IMR-90 (cell line): ENCODE measurements at regions not wholly inside any gene's neighbourhood (a gene's known extent, or its start where the extent isn't known, plus 50 kb on each side); places are given as distances from the start of the nearest gene placed in this dataset.
"Not testable (repeated sequence)": the region's sequence is repeated elsewhere in the genome, so short reads cannot be mapped to it uniquely, and the experiment has no call there.

Source experiments
- ATAC-seq: fragments of 200-7000 bp; cut with Tn5 transposase; 2 replicates; pipeline ENCODE4 v1.9.1; 2020; ENCODE audit warnings: low read depth, mild to moderate bottlenecking, moderate library complexity
- BruUV-seq: library from RNA; stranded (reverse); fragments of 400-500 nt; replicated peaks from 2 replicates; lab custom pipeline; 2021; lab: Mats Ljungman, UMichigan
- CTCF ChIA-PET: fragments of 300-600 bp; formaldehyde crosslinking; extraction: SDS; loops from one replicate; lab custom pipeline; 2021; ENCODE audit warnings: antibody characterized with exemption; lab: Yijun Ruan, JAX
- POLR2A ChIA-PET: fragments of 300-600 bp; sonication (Branson Sonifier 250); formaldehyde crosslinking; loops from one replicate; lab custom pipeline; 2022; ENCODE audit warnings: antibody characterized with exemption; ENCODE audit not compliant: unreplicated experiment; lab: Charles Lee
- DNase-seq: peaks from one replicate; pipeline ENCODE4 v3.0.0; 2013
- H2AFZ ChIP-seq: replicated peaks from 2 replicates; pipeline ENCODE3; 2013; ENCODE audit warnings: low read length, mild to moderate bottlenecking; ENCODE audit not compliant: poor library complexity
- H2AK5ac ChIP-seq: 2 replicates; pipeline ENCODE4 v1.6.1; 2013; ENCODE audit warnings: low read depth, low read length, inconsistent platforms
- H2AK9ac ChIP-seq: replicated peaks from 2 replicates; pipeline ENCODE3; 2013; ENCODE audit warnings: mild to moderate bottlenecking, low read depth, low read length, moderate library complexity; ENCODE audit not compliant: poor library complexity
- H2BK120ac ChIP-seq: 2 replicates; pipeline ENCODE4 v1.6.1; 2013; ENCODE audit warnings: low read depth, low read length, inconsistent platforms
- H2BK15ac ChIP-seq: 3 replicates; pipeline ENCODE4 v1.6.1; 2013; ENCODE audit warnings: low read depth, low read length, inconsistent platforms
- H2BK20ac ChIP-seq: 2 replicates; pipeline ENCODE4 v1.6.1; 2013; ENCODE audit warnings: low read depth, mild to moderate bottlenecking, inconsistent platforms, low read length, moderate library complexity
- H2BK5ac ChIP-seq: 2 replicates; pipeline ENCODE4 v1.6.1; 2013; ENCODE audit warnings: mild to moderate bottlenecking, low read depth, low read length, inconsistent platforms; ENCODE audit not compliant: poor library complexity, severe bottlenecking
- H3K14ac ChIP-seq: replicated peaks from 2 replicates; pipeline ENCODE4 v1.6.1; 2013; ENCODE audit warnings: low read depth, low read length, inconsistent platforms
- H3K18ac ChIP-seq: 2 replicates; pipeline ENCODE4 v1.6.1; 2013; ENCODE audit warnings: low read depth, low read length, control low read depth
- H3K23ac ChIP-seq: 2 replicates; pipeline ENCODE4 v1.6.1; 2013; ENCODE audit warnings: low read depth, low read length, inconsistent platforms
- H3K27ac ChIP-seq: 2 replicates; pipeline ENCODE4 v1.5.1; 2013; ENCODE audit warnings: mild to moderate bottlenecking, control low read depth, low read length; ENCODE audit not compliant: insufficient read depth
- H3K27me3 ChIP-seq: 2 replicates; pipeline ENCODE4 v1.6.1; 2013; ENCODE audit warnings: low read length; ENCODE audit not compliant: control insufficient read depth, insufficient read depth
- H3K36me3 ChIP-seq: 2 replicates; pipeline ENCODE4 v1.6.1; 2013; ENCODE audit warnings: low read length, mixed read lengths; ENCODE audit not compliant: control insufficient read depth, insufficient read depth
- H3K4ac ChIP-seq: 2 replicates; pipeline ENCODE4 v1.6.1; 2013; ENCODE audit warnings: low read depth, low read length, inconsistent platforms
- H3K4me1 ChIP-seq: 2 replicates; pipeline ENCODE4 v1.6.1; 2013; ENCODE audit warnings: low read length, mixed read lengths; ENCODE audit not compliant: control insufficient read depth, insufficient read depth
- H3K4me2 ChIP-seq: 2 replicates; pipeline ENCODE4 v1.6.1; 2013; ENCODE audit warnings: low read depth, mild to moderate bottlenecking, control low read depth, low read length, moderate library complexity
- H3K4me3 ChIP-seq: 2 replicates; pipeline ENCODE4 v1.5.1; 2013; ENCODE audit warnings: low read depth, mild to moderate bottlenecking, control low read depth, low read length, moderate library complexity; ENCODE audit not compliant: insufficient read depth
- H3K56ac ChIP-seq: 2 replicates; pipeline ENCODE4 v1.6.1; 2013; ENCODE audit warnings: low read length, inconsistent platforms; ENCODE audit not compliant: insufficient read depth; ENCODE audit errors: extremely low read depth
- H3K79me1 ChIP-seq, 2 experiments: 2 replicates each; pipeline ENCODE4 v1.6.1; 2013; ENCODE audit warnings: low read length in 2 of 2, inconsistent platforms in 1 of 2, low read depth in 1 of 2
- H3K9ac ChIP-seq: 2 replicates; pipeline ENCODE4 v1.6.1; 2013; ENCODE audit warnings: low read depth, low read length, control low read depth
- H3K9me1 ChIP-seq: 2 replicates; pipeline ENCODE4 v1.6.1; 2013; ENCODE audit warnings: low read length, inconsistent platforms; ENCODE audit not compliant: insufficient read depth
- H3K9me3 ChIP-seq: 2 replicates; pipeline ENCODE4 v1.6.1; 2013; ENCODE audit warnings: low read length; ENCODE audit not compliant: control insufficient read depth, insufficient read depth
- H4K20me1 ChIP-seq: 2 replicates; pipeline ENCODE4 v1.6.1; 2013; ENCODE audit warnings: low read length, inconsistent platforms; ENCODE audit not compliant: insufficient read depth
- H4K5ac ChIP-seq: 2 replicates; pipeline ENCODE4 v1.6.1; 2013; ENCODE audit warnings: mild to moderate bottlenecking, low read depth, low read length, control low read depth
- H4K8ac ChIP-seq, 2 experiments: 2 replicates each; pipeline ENCODE4 v1.6.1; 2013; ENCODE audit warnings: low read depth in 2 of 2, low read length in 2 of 2, control low read depth in 1 of 2, inconsistent platforms in 1 of 2
- H4K91ac ChIP-seq: 2 replicates; pipeline ENCODE4 v1.6.1; 2013; ENCODE audit warnings: low read depth, low read length, inconsistent platforms; ENCODE audit not compliant: insufficient read depth
- WGBS, 2 experiments: methylation state at CpG; one replicate each; pipeline versions ENCODE4 v1.1.5 to v1.1.7; 2013; ENCODE audit warnings: missing lambda C conversion rate in 2 of 2; ENCODE audit not compliant: insufficient read length in 1 of 2; ENCODE audit errors: extremely low coverage in 2 of 2; 5-methylcytosine and 5-hydroxymethylcytosine counted together
- dilution Hi-C: fragments of 300-500 bp; cut with HindIII; formaldehyde crosslinking; loops from one replicate; pipeline ENCODE4 v1.14.3; 2018; ENCODE audit warnings: low sequenced_read_pairs; ENCODE audit not compliant: unreplicated experiment
- in situ Hi-C: fragments of 300-500 bp; cut with MboI; formaldehyde crosslinking; loops from 3 replicates; pipeline ENCODE4 v1.14.3; 2019; ENCODE audit warnings: low sequenced_read_pairs, inconsistent platforms, mixed read lengths
- intact Hi-C: fragments of 100-400 bp; cut with micrococcal nuclease; formaldehyde crosslinking; loops from 2 replicates; pipeline ENCODE4 v1.10.0; 2022

DNA sequence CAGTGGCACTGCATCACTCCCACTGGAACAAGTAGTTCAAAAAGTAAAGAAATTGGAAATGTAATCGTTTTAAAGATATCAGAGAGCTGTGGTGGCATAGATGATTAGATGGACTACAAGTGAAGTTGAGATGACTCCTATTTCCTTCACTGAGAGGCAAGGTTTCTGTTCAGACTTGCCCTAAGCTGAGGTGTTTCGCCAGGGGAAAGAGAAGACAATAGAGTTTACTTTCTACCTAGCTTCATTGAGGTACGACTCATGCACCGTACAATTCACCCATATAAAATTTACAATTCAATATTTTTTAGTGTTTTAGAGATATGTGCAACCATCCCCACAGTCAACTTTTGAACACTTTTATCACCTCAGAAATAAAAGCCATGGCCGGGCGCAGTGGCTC lies 189.0 kb upstream of the ZNF658 start:
- H3K9ac ChIP-seq, H3K27me3 ChIP-seq, H2BK15ac ChIP-seq, H3K79me1 ChIP-seq, H3K4me2 ChIP-seq, dilution Hi-C loops, H4K5ac ChIP-seq, BruUV-seq, POLR2A ChIA-PET, H3K23ac ChIP-seq, H2AFZ ChIP-seq, H3K56ac ChIP-seq, intact Hi-C loops, H3K27ac ChIP-seq, H3K4me3 ChIP-seq, H2BK5ac ChIP-seq, H2BK20ac ChIP-seq, H3K9me1 ChIP-seq, H3K36me3 ChIP-seq, in situ Hi-C loops, DNase-seq, H3K14ac ChIP-seq, H2AK9ac ChIP-seq, H3K4ac ChIP-seq, H3K4me1 ChIP-seq, H4K20me1 ChIP-seq, H3K18ac ChIP-seq, CTCF ChIA-PET, H3K9me3 ChIP-seq, ATAC-seq, H4K91ac ChIP-seq, H4K8ac ChIP-seq, H2BK120ac ChIP-seq, H2AK5ac ChIP-seq: not testable (repeated sequence)
- WGBS, 2 experiments, result no CpG with 5 or more reads among the region's 6 CpGs

DNA sequence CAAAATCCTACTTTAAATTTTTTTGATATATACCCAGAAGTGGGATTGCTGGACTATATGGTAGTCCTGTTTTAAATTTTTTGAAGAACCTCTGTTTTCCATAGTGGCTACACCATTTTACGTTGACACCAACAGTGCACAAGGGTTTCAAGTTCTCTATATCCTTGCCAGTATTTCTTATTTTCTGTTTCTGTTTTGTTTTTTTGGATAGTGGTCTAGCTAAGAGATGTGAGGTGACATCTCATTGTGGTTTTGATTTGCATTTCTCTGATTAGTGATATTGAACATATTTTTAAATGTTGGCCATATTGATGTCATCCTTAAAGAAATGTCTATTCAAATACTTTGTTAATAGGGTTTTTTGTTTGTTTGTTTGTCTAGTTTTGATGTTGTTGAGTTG lies 187.7 kb upstream of the ZNF658 start:
- in situ Hi-C loops, BruUV-seq, H4K5ac ChIP-seq, H3K4me2 ChIP-seq, H3K4me3 ChIP-seq, POLR2A ChIA-PET, intact Hi-C loops, H2BK20ac ChIP-seq, H3K4ac ChIP-seq, H4K8ac ChIP-seq, H3K14ac ChIP-seq, dilution Hi-C loops, H2BK120ac ChIP-seq, H3K9ac ChIP-seq, H3K56ac ChIP-seq, H3K4me1 ChIP-seq, CTCF ChIA-PET, H3K9me1 ChIP-seq, H2AK9ac ChIP-seq, H3K36me3 ChIP-seq, H4K20me1 ChIP-seq, H2BK15ac ChIP-seq, DNase-seq, H3K79me1 ChIP-seq, H3K18ac ChIP-seq, H4K91ac ChIP-seq, H2AK5ac ChIP-seq, H2BK5ac ChIP-seq, H3K23ac ChIP-seq, H2AFZ ChIP-seq, H3K27ac ChIP-seq, ATAC-seq, H3K27me3 ChIP-seq, H3K9me3 ChIP-seq: not testable (repeated sequence)
- WGBS, 2 experiments, result no CpG with 5 or more reads among the region's 1 CpG
